H9 (cell line): ENCODE measurements at regions not wholly inside any gene's neighbourhood (a gene's known extent, or its start where the extent isn't known, plus 50 kb on each side); places are given as distances from the start of the nearest gene placed in this dataset.

Experiments used
- DNase-seq: peaks from one replicate; pipeline ENCODE4 v3.0.0-alpha.2; 2017
- H2AFZ ChIP-seq: one replicate; pipeline ENCODE4 v1.6.1; 2013; ENCODE audit warnings: mild to moderate bottlenecking, low read length, control low read depth, moderate library complexity
- H2AK5ac ChIP-seq: 2 replicates; pipeline ENCODE4 v1.6.1; 2013; ENCODE audit warnings: low read length, control low read depth, mixed read lengths; ENCODE audit not compliant: insufficient read length
- H2BK120ac ChIP-seq: one replicate; pipeline ENCODE4 v1.6.1; 2013; ENCODE audit warnings: low read depth, mild to moderate bottlenecking, low read length, control low read depth, inconsistent platforms; ENCODE audit not compliant: poor library complexity, severe bottlenecking
- H2BK12ac ChIP-seq: 2 replicates; pipeline ENCODE4 v1.6.1; 2013; ENCODE audit warnings: low read length, control low read depth, mixed read lengths, low read depth; ENCODE audit not compliant: insufficient read length
- H2BK15ac ChIP-seq: 2 replicates; pipeline ENCODE4 v1.6.1; 2013; ENCODE audit warnings: low read depth, low read length, control low read depth
- H2BK20ac ChIP-seq: one replicate; pipeline ENCODE4 v1.6.1; 2013; ENCODE audit warnings: low read depth, mild to moderate bottlenecking, low read length, control low read depth, inconsistent platforms; ENCODE audit not compliant: poor library complexity, severe bottlenecking
- H2BK5ac ChIP-seq: 2 replicates; pipeline ENCODE4 v1.6.1; 2013; ENCODE audit warnings: low read length, control low read depth, mixed read lengths; ENCODE audit not compliant: insufficient read length
- H3K14ac ChIP-seq: 2 replicates; pipeline ENCODE4 v1.6.1; 2013; ENCODE audit warnings: low read length, control low read depth; ENCODE audit not compliant: insufficient read depth
- H3K18ac ChIP-seq: 2 replicates; pipeline ENCODE4 v1.6.1; 2013; ENCODE audit warnings: low read depth, mild to moderate bottlenecking, mixed read lengths, low read length, control low read depth; ENCODE audit not compliant: insufficient read length
- H3K23ac ChIP-seq: 2 replicates; pipeline ENCODE4 v1.6.1; 2013; ENCODE audit warnings: low read length, control low read depth, mixed read lengths, low read depth; ENCODE audit not compliant: insufficient read length
- H3K23me2 ChIP-seq: 2 replicates; pipeline ENCODE4 v1.6.1; 2013; ENCODE audit warnings: low read depth, mild to moderate bottlenecking, mixed read lengths, low read length, control low read depth; ENCODE audit not compliant: insufficient read length, poor library complexity, severe bottlenecking
- H3K27ac ChIP-seq: 2 replicates; pipeline ENCODE4 v1.5.1; 2013; ENCODE audit warnings: low read length, control low read depth, mixed read lengths, low read depth; ENCODE audit not compliant: insufficient read length
- H3K27me3 ChIP-seq: 2 replicates; pipeline ENCODE4 v1.6.1; 2013; ENCODE audit warnings: low read length, control low read depth, inconsistent platforms; ENCODE audit not compliant: insufficient read depth
- H3K4ac ChIP-seq: 2 replicates; pipeline ENCODE4 v1.6.1; 2013; ENCODE audit warnings: low read depth, mild to moderate bottlenecking, control low read depth, inconsistent platforms, low read length, moderate library complexity
- H3K4me1 ChIP-seq: 2 replicates; pipeline ENCODE4 v1.6.1; 2013; ENCODE audit warnings: low read length, control low read depth, inconsistent platforms; ENCODE audit not compliant: insufficient read depth
- H3K4me2 ChIP-seq: 2 replicates; pipeline ENCODE4 v1.6.1; 2013; ENCODE audit warnings: low read length, control low read depth, mixed read lengths; ENCODE audit not compliant: insufficient read length, insufficient read depth
- H3K56ac ChIP-seq: 2 replicates; pipeline ENCODE4 v1.6.1; 2013; ENCODE audit warnings: low read depth, mild to moderate bottlenecking, mixed read lengths, low read length, control low read depth; ENCODE audit not compliant: insufficient read length
- H3K79me1 ChIP-seq: 2 replicates; pipeline ENCODE4 v1.6.1; 2013; ENCODE audit warnings: low read depth, mild to moderate bottlenecking, moderate library complexity, low read length, control low read depth, inconsistent platforms; ENCODE audit not compliant: insufficient read depth, poor library complexity, severe bottlenecking
- H3K79me2 ChIP-seq: 2 replicates; pipeline ENCODE4 v1.6.1; 2013; ENCODE audit warnings: low read length, control low read depth, inconsistent platforms; ENCODE audit not compliant: insufficient read depth
- H3K9ac ChIP-seq: 2 replicates; pipeline ENCODE4 v1.6.1; 2013; ENCODE audit warnings: low read length, control low read depth, mixed read lengths; ENCODE audit not compliant: insufficient read length; ENCODE audit errors: extremely low read depth
- H3K9me3 ChIP-seq: one replicate; pipeline ENCODE4 v1.6.1; 2013; ENCODE audit warnings: low read depth, low read length, inconsistent platforms; ENCODE audit not compliant: control insufficient read depth
- H3T11ph ChIP-seq: one replicate; pipeline ENCODE4 v1.6.1; 2013; ENCODE audit warnings: mild to moderate bottlenecking, low read length, control low read depth, inconsistent platforms
- H4K20me1 ChIP-seq: one replicate; pipeline ENCODE4 v1.6.1; 2013; ENCODE audit not compliant: control insufficient read depth, insufficient read length, insufficient read depth
- H4K5ac ChIP-seq: 2 replicates; pipeline ENCODE4 v1.6.1; 2013; ENCODE audit warnings: low read depth, mild to moderate bottlenecking, mixed read lengths, low read length, control low read depth; ENCODE audit not compliant: insufficient read length
- H4K8ac ChIP-seq: replicated peaks from 2 replicates; pipeline ENCODE4 v1.6.1; 2013; ENCODE audit warnings: low read length, control low read depth, mixed read lengths, low read depth; ENCODE audit not compliant: insufficient read length
- H4K91ac ChIP-seq: 2 replicates; pipeline ENCODE4 v1.6.1; 2013; ENCODE audit warnings: low read depth, mild to moderate bottlenecking, moderate library complexity, mixed read lengths, low read length, control low read depth; ENCODE audit not compliant: insufficient read length
- H3K27ac Mint-ChIP-seq, 3 experiments: 2 replicates in 2 of 3; 3 replicates in 1 of 3; pipeline ENCODE4 v1.8.0; 2020 to 2021; ENCODE audit warnings: mixed read lengths in 3 of 3, mild to moderate bottlenecking in 1 of 3, moderate library complexity in 1 of 3
- H3K27me3 Mint-ChIP-seq: 2 replicates; pipeline ENCODE4 v1.8.0; 2021; ENCODE audit warnings: low read depth, mild to moderate bottlenecking, moderate library complexity, mixed read lengths
- H3K36me3 Mint-ChIP-seq, 3 experiments: 2 replicates in 2 of 3; 3 replicates in 1 of 3; pipeline ENCODE4 v1.8.0; 2020 to 2021; ENCODE audit warnings: low read depth in 3 of 3, mixed read lengths in 3 of 3; ENCODE audit not compliant: insufficient read depth in 1 of 3
- H3K4me1 Mint-ChIP-seq, 2 experiments: 2 replicates each; pipeline ENCODE4 v1.8.0; 2020; ENCODE audit warnings: mixed read lengths in 2 of 2
- H3K4me3 Mint-ChIP-seq, 2 experiments: 2 replicates in 1 of 2; 3 replicates in 1 of 2; pipeline ENCODE4 v1.8.0; 2020 to 2021; ENCODE audit warnings: mild to moderate bottlenecking in 2 of 2, mixed read lengths in 2 of 2, moderate library complexity in 1 of 2
- H3K9me3 Mint-ChIP-seq, 2 experiments: 2 replicates in 1 of 2; 3 replicates in 1 of 2; pipeline ENCODE4 v1.8.0; 2020; ENCODE audit warnings: mild to moderate bottlenecking in 2 of 2, mixed read lengths in 2 of 2, moderate library complexity in 1 of 2
- WGBS: extraction: QIAGEN DNeasy Blood & Tissue Kit; methylation state at CpG from one replicate; pipeline ENCODE4 v1.1.7; 2013; ENCODE audit warnings: missing lambda C conversion rate, low lambda C conversion rate, mixed read lengths; ENCODE audit not compliant: insufficient read length; ENCODE audit errors: extremely low coverage; 5-methylcytosine and 5-hydroxymethylcytosine counted together
- TF ChIP-seq, protein P1 (sequence below): fragments of 200-600 bp; sonication (generic); conservative IDR thresholded peaks from 3 replicates; pipeline ENCODE4 v1.8.0; 2021; ENCODE audit warnings: antibody characterized with exemption, mild to moderate bottlenecking

DNA sequence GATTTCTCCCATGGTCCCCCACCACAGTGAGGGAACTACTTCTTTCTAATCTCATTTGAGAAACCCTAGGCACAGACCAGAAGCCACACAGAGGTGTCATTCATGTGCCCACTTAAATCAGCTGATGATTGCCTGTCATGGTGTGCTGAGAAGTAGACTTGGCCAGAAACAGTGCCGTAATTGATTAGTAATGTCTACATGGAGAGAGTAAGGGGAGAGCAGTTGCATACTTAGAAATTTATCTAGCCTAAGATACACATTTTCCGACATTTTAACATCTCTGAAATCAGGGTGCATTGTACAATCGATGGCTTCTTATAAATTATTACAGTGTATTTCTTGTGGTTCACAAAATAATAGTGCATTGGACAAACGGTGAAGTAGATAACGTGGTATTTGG lies 271.8 kb downstream of the IRF8 start:
- TF ChIP-seq, protein P1, sequence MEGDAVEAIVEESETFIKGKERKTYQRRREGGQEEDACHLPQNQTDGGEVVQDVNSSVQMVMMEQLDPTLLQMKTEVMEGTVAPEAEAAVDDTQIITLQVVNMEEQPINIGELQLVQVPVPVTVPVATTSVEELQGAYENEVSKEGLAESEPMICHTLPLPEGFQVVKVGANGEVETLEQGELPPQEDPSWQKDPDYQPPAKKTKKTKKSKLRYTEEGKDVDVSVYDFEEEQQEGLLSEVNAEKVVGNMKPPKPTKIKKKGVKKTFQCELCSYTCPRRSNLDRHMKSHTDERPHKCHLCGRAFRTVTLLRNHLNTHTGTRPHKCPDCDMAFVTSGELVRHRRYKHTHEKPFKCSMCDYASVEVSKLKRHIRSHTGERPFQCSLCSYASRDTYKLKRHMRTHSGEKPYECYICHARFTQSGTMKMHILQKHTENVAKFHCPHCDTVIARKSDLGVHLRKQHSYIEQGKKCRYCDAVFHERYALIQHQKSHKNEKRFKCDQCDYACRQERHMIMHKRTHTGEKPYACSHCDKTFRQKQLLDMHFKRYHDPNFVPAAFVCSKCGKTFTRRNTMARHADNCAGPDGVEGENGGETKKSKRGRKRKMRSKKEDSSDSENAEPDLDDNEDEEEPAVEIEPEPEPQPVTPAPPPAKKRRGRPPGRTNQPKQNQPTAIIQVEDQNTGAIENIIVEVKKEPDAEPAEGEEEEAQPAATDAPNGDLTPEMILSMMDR = no peak

More for the DNA sequence above, 271.8 kb downstream of the IRF8 start:
- Histone ChIP-seq H3K23me2 (no peaks in the 10 kb centered on the region), H2BK15ac (no peak overlapping the region), H4K91ac (no peak overlapping the region), H2BK120ac (no peak overlapping the region), H2BK20ac (no peak overlapping the region), H2BK12ac (no peak overlapping the region), H3K27me3 (no peaks in the 10 kb centered on the region), H3K9me3 (peaks cover 8% of the 10 kb centered on the region), H3K4me2 (no peak overlapping the region), H4K5ac (no peak overlapping the region), H2AK5ac (no peak overlapping the region), H3K4me1 (no peaks in the 10 kb centered on the region), H3K27ac (no peak overlapping the region), H3K9ac (no peak overlapping the region), H3K18ac (no peak overlapping the region), H4K20me1 (no peaks in the 10 kb centered on the region), H3K56ac (no peak overlapping the region), H2BK5ac (no peak overlapping the region), H3K23ac (no peak overlapping the region), H3K79me1 (no peaks in the 10 kb centered on the region), H3K14ac (no peak overlapping the region), H3K4ac (no peak overlapping the region), H4K8ac (no peak overlapping the region), H3T11ph (no peak overlapping the region), H3K79me2 (no peaks in the 10 kb centered on the region), H2AFZ (no peak overlapping the region)
- Mint-ChIP-seq H3K36me3 (peaks cover 0 to under 1% (median 0%) of the 10 kb centered on the region in 3 experiments; a peak in 2 of 7 replicates), H3K27ac (no peak overlapping the region), H3K4me3 (no peak overlapping the region), H3K9me3 (peaks cover 6 to 13% of the 10 kb centered on the region in 2 experiments), H3K27me3 (peaks cover 71% of the 10 kb centered on the region), H3K4me1 (no peaks in the 10 kb centered on the region)
- no peak for DNase-seq
- no CpG with 5 or more reads among the region's 5 CpGs for WGBS
